GM12874 (cell line): ENCODE measurements at regions not wholly inside any gene's neighbourhood (a gene's known extent, or its start where the extent isn't known, plus 50 kb on each side); places are given as distances from the start of the nearest gene placed in this dataset.

Experiments
- CTCF ChIP-seq: IDR thresholded peaks from 2 replicates; pipeline ENCODE4 v1.5.1; 2011; ENCODE audit warnings: low read depth, mild to moderate bottlenecking, control low read depth, low read length, moderate library complexity; ENCODE audit not compliant: insufficient read depth

- TF ChIP-seq CTCF: no peak
Measured at GRCh38 chr12:85373045-85373444, 93.0 kb downstream of the ALX1 start.

- no peak for TF ChIP-seq CTCF
Measured at GRCh38 chr12:85374981-85375380, 95.0 kb downstream of the ALX1 start.

- no peak for TF ChIP-seq CTCF
Measured at GRCh38 chr12:85385406-85385805, 105.4 kb downstream of the ALX1 start.

- TF ChIP-seq CTCF: no peak
Measured at GRCh38 chr12:85390266-85390665, 110.2 kb downstream of the ALX1 start.

- TF ChIP-seq CTCF: no peak
Measured at GRCh38 chr12:85392508-85392907, 112.5 kb downstream of the ALX1 start.

- no peak for TF ChIP-seq CTCF
Measured at GRCh38 chr12:85393606-85394005, 113.6 kb downstream of the ALX1 start.

GRCh38 chr12:85394065-85394464 is 114.0 kb downstream of the ALX1 start:
- TF ChIP-seq CTCF: no peak

- no peak for TF ChIP-seq CTCF
Measured at GRCh38 chr12:85394809-85395208, 114.8 kb downstream of the ALX1 start.
